Heart left ventricle (tissue), 16 donors: ENCODE measurements at regions not wholly inside any gene's neighbourhood (a gene's known extent, or its start where the extent isn't known, plus 50 kb on each side); places are given as distances from the start of the nearest gene placed in this dataset.

ENCODE experiments used
- ATAC-seq, 4 donors: fragments of 200-7000 bp; cut with Tn5 transposase; one replicate each; pipeline ENCODE4 v1.9.1; 2020 to 2022; ENCODE audit warnings: moderate library complexity in 4 of 4, mild to moderate bottlenecking in 3 of 4, moderate number of reproducible peaks in 1 of 4
- DNase-seq, 5 donors: peaks; one replicate each; pipeline ENCODE4 v3.0.0-alpha.2; 2020
- H3K27ac ChIP-seq, 12 donors: fragments of 200-600 bp; sonication (generic) in 4 of 12; one replicate each; pipeline versions ENCODE4 v1.5.0 to v1.8.0; 2016 to 2022; ENCODE audit warnings: mild to moderate bottlenecking in 2 of 12
- H3K27me3 ChIP-seq, 9 donors: fragments of 200-600 bp; sonication (generic) in 2 of 9; one replicate each; pipeline versions ENCODE4 v1.5.1 to v1.8.0; 2016 to 2022; ENCODE audit warnings: mild to moderate bottlenecking in 3 of 9
- H3K36me3 ChIP-seq, 9 donors: fragments of 200-600 bp; sonication (generic) in 2 of 9; one replicate each; pipeline versions ENCODE4 v1.5.0 to v1.8.0; 2018 to 2022; ENCODE audit warnings: mild to moderate bottlenecking in 2 of 9
- H3K4me1 ChIP-seq, 12 donors: fragments of 200-600 bp; sonication (generic) in 4 of 12; one replicate each; pipeline versions ENCODE4 v1.5.0 to v1.8.0; 2016 to 2022; ENCODE audit warnings: mild to moderate bottlenecking in 3 of 12
- H3K4me3 ChIP-seq, 12 donors: fragments of 200-600 bp; sonication (generic) in 4 of 12; one replicate each; pipeline versions ENCODE4 v1.5.0 to v1.8.0; 2017 to 2022; ENCODE audit warnings: mild to moderate bottlenecking in 9 of 12, moderate library complexity in 4 of 12
- H3K9me3 ChIP-seq, 12 donors: fragments of 200-600 bp; sonication (generic) in 4 of 12; one replicate each; pipeline versions ENCODE4 v1.5.0 to v1.8.0; 2016 to 2022; ENCODE audit warnings: mild to moderate bottlenecking in 1 of 12
- POLR2A ChIP-seq, 2 donors: fragments of 450-650 bp; IDR thresholded peaks; one replicate each; pipeline ENCODE4 v1.6.1; 2017; ENCODE audit warnings: antibody characterized with exemption in 2 of 2, mild to moderate bottlenecking in 2 of 2, moderate library complexity in 2 of 2
- WGBS, 4 donors: extraction: QIAGEN DNeasy Blood & Tissue Kit in 2 of 4; methylation state at CpG; one replicate each; pipeline versions ENCODE4 v1.1.5 to v1.1.7; 2013 to 2018; 5-methylcytosine and 5-hydroxymethylcytosine counted together
- intact Hi-C, 10 donors: fragments of 100-400 bp; cut with DNase I; formaldehyde crosslinking; loops; one replicate each; pipeline versions ENCODE4 v1.11.1 to v1.14.2; 2022
- TF ChIP-seq, protein P1 (sequence below), 12 donors: fragments of 200-600 bp; sonication (generic) in 4 of 12; IDR thresholded peaks; one replicate each; pipeline versions ENCODE4 v1.5.0 to v1.8.0; 2018 to 2022; ENCODE audit warnings: antibody characterized with exemption in 12 of 12, mild to moderate bottlenecking in 5 of 12
- donor health status: ischemic (EF 13 %, LVEDD 7.1; RV severe dilation, severe dysfunction).
- donor health status: healthy with polysubstance abuse.
- donor health status: DM: no; HTN: yes; CAD: no.
- donor health status: DM: no; HTN: no; CAD: no.
- donor health status: ischemic (EF 25% LVEDD 6.9; RV normal size, moderate dysfunction).
- donor health status: ischemic (EF 25% LVEDD 5.7; RV mildly dilated, moderate dysfunction).
- donor health status: healthy.
- donor health status: DM: yes; HTN: yes; CAD: no.
- donor health status: ischemic (EF 35%, LVEDD 5.7; RV mildly dilated, moderate dysfunction).
- donor health status: nonischemic (EF 11% LVEDD 7.7; RV severe dilation, severe dysfunction).
- donor health status: DM: yes; HTN: yes; CAD: no.
- donor health status: PGD.
- donor health status: ischemic (EF 29% LVEDD 5.4; RV normal size, mild dysfunction).
- donor health status: nonischemic (EF 23%, LVEDD 6.1; RV moderate dilation, normal function).

DNA sequence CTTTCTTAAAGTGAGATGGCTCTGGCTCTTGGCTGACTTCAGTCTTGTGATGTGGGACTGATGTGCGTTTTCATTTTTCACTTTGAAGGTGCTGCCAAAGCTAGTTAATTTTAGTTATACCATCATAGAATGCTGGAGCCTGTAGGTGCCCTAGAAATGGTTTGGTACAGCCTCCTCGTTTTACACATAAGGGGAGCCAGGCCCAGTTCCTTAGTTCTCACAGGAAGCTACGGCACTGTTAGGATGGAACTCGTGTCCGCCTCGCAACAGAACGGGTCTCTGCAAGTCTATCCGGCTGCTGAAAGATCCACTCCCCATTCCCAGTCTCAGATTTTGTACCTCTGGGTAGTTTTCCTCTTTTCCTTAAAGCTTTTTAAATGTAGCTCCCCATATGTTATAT, 173.2 kb upstream of the PRPS1L1 start:
- H3K4me3 ChIP-seq = no peak overlapping the region
- H3K4me1 ChIP-seq = peaks cover 0 to 20% (median 7%) of the 10 kb centered on the region in 12 donors
- TF ChIP-seq, protein P1, sequence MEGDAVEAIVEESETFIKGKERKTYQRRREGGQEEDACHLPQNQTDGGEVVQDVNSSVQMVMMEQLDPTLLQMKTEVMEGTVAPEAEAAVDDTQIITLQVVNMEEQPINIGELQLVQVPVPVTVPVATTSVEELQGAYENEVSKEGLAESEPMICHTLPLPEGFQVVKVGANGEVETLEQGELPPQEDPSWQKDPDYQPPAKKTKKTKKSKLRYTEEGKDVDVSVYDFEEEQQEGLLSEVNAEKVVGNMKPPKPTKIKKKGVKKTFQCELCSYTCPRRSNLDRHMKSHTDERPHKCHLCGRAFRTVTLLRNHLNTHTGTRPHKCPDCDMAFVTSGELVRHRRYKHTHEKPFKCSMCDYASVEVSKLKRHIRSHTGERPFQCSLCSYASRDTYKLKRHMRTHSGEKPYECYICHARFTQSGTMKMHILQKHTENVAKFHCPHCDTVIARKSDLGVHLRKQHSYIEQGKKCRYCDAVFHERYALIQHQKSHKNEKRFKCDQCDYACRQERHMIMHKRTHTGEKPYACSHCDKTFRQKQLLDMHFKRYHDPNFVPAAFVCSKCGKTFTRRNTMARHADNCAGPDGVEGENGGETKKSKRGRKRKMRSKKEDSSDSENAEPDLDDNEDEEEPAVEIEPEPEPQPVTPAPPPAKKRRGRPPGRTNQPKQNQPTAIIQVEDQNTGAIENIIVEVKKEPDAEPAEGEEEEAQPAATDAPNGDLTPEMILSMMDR (IDR thresholded peaks at IDR 0.05) = no peak
- no peak for TF ChIP-seq POLR2A (IDR thresholded peaks at IDR 0.05)
- no peaks in the 10 kb centered on the region for H3K36me3 ChIP-seq
- peak in 3 of 4 donors; percentile 55 to 69 (median 68) for ATAC-seq
- DNase-seq = no peak
- 63 to 76% (median 71%) methylated on average over 8 of the region's 8 CpGs for WGBS, 4 donors
- intact Hi-C loops = loop anchor here in 1 of 10 donors (10.0 kb wide), 2 partner anchors 304 to 906 kb away; partner anchors contain the start of gene AHR
- no peaks in the 10 kb centered on the region for H3K27me3 ChIP-seq
- H3K27ac ChIP-seq = peak overlapping the region in 7 of 12 donors; percentile 5 to 43 (median 8)
- no peaks in the 10 kb centered on the region for H3K9me3 ChIP-seq

DNA sequence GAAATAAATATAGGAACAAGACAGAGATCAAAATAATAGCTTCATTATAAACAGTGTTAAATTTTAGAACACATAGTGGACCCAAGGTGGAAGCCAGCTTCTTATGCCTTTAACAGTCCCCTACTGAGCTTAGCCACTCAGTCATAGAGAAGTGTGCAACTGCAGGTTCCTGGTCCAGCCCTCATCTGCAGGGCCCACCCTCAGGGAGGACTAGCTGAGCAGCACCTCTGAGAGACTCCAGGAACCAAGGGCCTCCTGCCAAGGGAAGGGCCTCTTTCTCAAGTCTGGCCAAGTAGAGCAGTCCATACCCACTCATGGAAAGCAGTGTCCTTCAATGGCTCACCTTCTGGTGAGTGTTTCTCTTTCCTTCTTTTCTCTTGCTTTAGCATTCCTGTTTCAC, 173.7 kb upstream of the PRPS1L1 start:
- TF ChIP-seq, protein P1 (IDR thresholded peaks at IDR 0.05) = no peak
- TF ChIP-seq POLR2A (IDR thresholded peaks at IDR 0.05) = no peak
- H3K4me1 ChIP-seq = peaks cover 0 to 20% (median 7%) of the 10 kb centered on the region in 12 donors
- H3K9me3 ChIP-seq = no peaks in the 10 kb centered on the region
- ATAC-seq (peak; percentile 55 to 72 (median 69)), DNase-seq (peak in 4 of 5 donors; percentile 30 to 36 (median 32))
- H3K4me3 ChIP-seq = no peak overlapping the region
- no peaks in the 10 kb centered on the region for H3K36me3 ChIP-seq
- H3K27ac ChIP-seq = peak overlapping the region in 8 of 12 donors; percentile 5 to 43 (median 8)
- intact Hi-C loops = loop anchor here in 1 of 10 donors (10.0 kb wide), 2 partner anchors 303 to 907 kb away; partner anchors contain the start of gene AHR
- no peaks in the 10 kb centered on the region for H3K27me3 ChIP-seq

DNA sequence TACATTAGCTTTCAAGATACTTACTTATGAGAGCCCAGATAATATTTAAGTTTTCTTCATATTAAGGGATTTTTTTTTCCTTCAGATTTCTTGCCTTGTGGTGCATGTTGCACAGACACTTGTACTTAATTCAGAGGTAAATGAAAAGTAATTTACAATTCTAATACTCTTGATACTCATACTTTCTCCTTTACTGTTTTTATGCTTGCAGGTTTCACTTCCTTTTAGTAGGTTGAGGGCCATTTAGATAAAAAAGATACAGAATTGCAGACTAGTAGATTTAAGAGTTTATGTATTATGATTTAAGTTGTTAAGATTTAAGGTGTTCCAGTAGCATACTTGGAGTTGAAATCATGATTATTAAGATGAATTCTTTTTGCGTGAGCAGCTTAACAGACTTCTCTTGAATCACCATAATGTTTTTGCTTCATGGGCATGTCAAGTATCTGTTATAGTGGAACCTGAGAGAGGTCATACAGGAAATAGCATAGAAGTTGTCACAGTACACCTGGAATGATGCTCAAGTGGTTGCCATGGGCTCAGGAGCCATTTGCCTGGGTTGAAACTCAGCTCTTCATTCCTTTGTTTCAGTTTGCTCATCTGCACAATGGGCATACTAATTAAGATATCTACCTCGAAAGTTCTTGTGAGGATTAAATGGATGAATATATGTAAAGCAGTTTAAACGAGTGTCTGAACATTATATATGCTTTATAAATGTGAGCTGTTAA, 174.8 kb upstream of the PRPS1L1 start:
- H3K36me3 ChIP-seq = no peaks in the 10 kb centered on the region
- 95 to 96% (median 96%) methylated on average over 3 of the region's 3 CpGs for WGBS, 4 donors
- H3K4me1 ChIP-seq = peaks cover 0 to 20% (median 7%) of the 10 kb centered on the region in 12 donors
- peak overlapping the region in 1 of 12 donors; percentile 12 for H3K27ac ChIP-seq
- DNase-seq (no peak), ATAC-seq (no peak)
- H3K27me3 ChIP-seq = no peaks in the 10 kb centered on the region
- H3K4me3 ChIP-seq = no peak overlapping the region
- TF ChIP-seq, protein P1 (IDR thresholded peaks at IDR 0.05) = no peak
- no peak for TF ChIP-seq POLR2A (IDR thresholded peaks at IDR 0.05)
- no peaks in the 10 kb centered on the region for H3K9me3 ChIP-seq
- intact Hi-C loops = loop anchor here in 1 of 10 donors (10.0 kb wide), 2 partner anchors 302 to 908 kb away; partner anchors contain the start of gene AHR

DNA sequence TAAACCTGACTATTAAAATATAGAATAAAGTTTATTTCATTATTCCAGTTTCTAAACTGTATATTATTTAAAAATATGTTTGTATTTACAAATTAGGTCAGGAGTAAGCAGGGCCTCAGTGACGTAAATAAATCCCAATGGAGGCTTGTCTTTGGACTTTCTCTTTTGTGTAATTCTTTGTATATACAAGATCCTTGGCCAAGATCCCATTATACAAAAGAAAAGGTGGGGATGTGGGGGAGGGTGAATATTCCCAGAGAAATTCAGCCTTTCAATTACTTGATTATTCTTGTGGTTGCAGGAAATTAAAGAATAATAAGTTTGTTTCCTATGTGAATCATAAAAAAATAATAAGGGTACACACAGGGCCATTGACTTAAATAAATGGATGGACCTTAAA, 178.7 kb upstream of the PRPS1L1 start:
- Histone ChIP-seq H3K4me1 (peaks cover 0 to 27% (median 10%) of the 10 kb centered on the region in 12 donors), H3K27me3 (no peaks in the 10 kb centered on the region), H3K9me3 (no peaks in the 10 kb centered on the region), H3K4me3 (no peak overlapping the region), H3K27ac (peak overlapping the region in 1 of 12 donors; percentile 21), H3K36me3 (no peaks in the 10 kb centered on the region)
- peak in 1 of 5 donors; percentile 20 for DNase-seq
- intact Hi-C loops = loop anchor here in 1 of 10 donors (10.0 kb wide), 2 partner anchors 298 to 912 kb away; partner anchors contain the start of gene AHR
- 63 to 67% (median 65%) methylated on average over 1 of the region's 1 CpG for WGBS, 4 donors
- peak in 2 of 4 donors; percentile 33 to 75 for ATAC-seq
- TF ChIP-seq, protein P1 (IDR thresholded peaks at IDR 0.05) = no peak
- no peak for TF ChIP-seq POLR2A (IDR thresholded peaks at IDR 0.05)
